Endothelial cell of umbilical vein (primary cell): ENCODE measurements at regions not wholly inside any gene's neighbourhood (a gene's known extent, or its start where the extent isn't known, plus 50 kb on each side); places are given as distances from the start of the nearest gene placed in this dataset.

Source experiments
- BruUV-seq: library from RNA; stranded (reverse); fragments of 400-500 nt; replicated peaks from 2 replicates; lab custom pipeline; 2021; lab: Mats Ljungman, UMichigan
- CTCF ChIA-PET: fragments of 300-600, 350-600 bp; sonication (Branson Sonifier 250); formaldehyde crosslinking; loops from one replicate; lab custom pipeline; 2021; ENCODE audit warnings: antibody characterized with exemption, inconsistent platforms; lab: Charles Lee
- POLR2A ChIA-PET: fragments of 300-600, 350-600 bp; sonication (Branson Sonifier 250); formaldehyde crosslinking; loops from one replicate; lab custom pipeline; 2021; ENCODE audit warnings: antibody characterized with exemption, inconsistent platforms; lab: Charles Lee
- DNase-seq: peaks from one replicate; pipeline ENCODE4 v3.0.0-alpha.2; 2011; ENCODE audit warnings: low read depth, low spot score
- FAIRE-seq: peaks from 2 replicates; lab custom pipeline; 2011; peaks lifted over from hg19 to GRCh38; lab: Jason Lieb, UNC
- H2AFZ ChIP-seq: 2 replicates; pipeline ENCODE4 v1.6.0; 2012; ENCODE audit warnings: low read depth, low read length, control low read depth, inconsistent platforms
- H3K27ac ChIP-seq: 2 replicates; pipeline ENCODE4 v1.5.1; 2011; ENCODE audit warnings: low read depth, mild to moderate bottlenecking, control low read depth, low read length, moderate library complexity; ENCODE audit not compliant: insufficient read depth
- H3K27me3 ChIP-seq, 2 experiments: 2 replicates each; pipeline versions ENCODE4 v1.6.0 to v1.6.1; 2011; ENCODE audit warnings: low read length in 2 of 2, mixed read lengths in 1 of 2; ENCODE audit not compliant: control insufficient read depth in 2 of 2, insufficient read depth in 2 of 2
- H3K36me3 ChIP-seq, 2 experiments: 2 replicates in 1 of 2; 3 replicates in 1 of 2; pipeline ENCODE4 v1.5.1; 2011; ENCODE audit warnings: low read length in 2 of 2, mild to moderate bottlenecking in 1 of 2, moderate library complexity in 1 of 2; ENCODE audit not compliant: control insufficient read depth in 2 of 2, insufficient read depth in 2 of 2; ENCODE audit errors: extremely low read depth in 1 of 2
- H3K4me1 ChIP-seq: 3 replicates; pipeline ENCODE4 v1.5.1; 2011; ENCODE audit warnings: mild to moderate bottlenecking, low read length; ENCODE audit not compliant: control insufficient read depth, insufficient read depth; ENCODE audit errors: extremely low read depth
- H3K4me2 ChIP-seq: 2 replicates; pipeline ENCODE4 v1.6.1; 2011; ENCODE audit warnings: low read length, control low read depth, mixed read lengths; ENCODE audit not compliant: insufficient read depth
- H3K4me3 ChIP-seq, 3 experiments: fragments of 200-600 bp in 1 of 3; sonication (generic), shearing (Covaris generic) in 1 of 3; replicated peaks in 1 of 3; 2 replicates each; pipeline ENCODE4 v1.5.1; 2011 to 2016; ENCODE audit warnings: control low read depth in 3 of 3, low read length in 3 of 3, mild to moderate bottlenecking in 2 of 3, inconsistent platforms in 1 of 3, low read depth in 1 of 3, moderate library complexity in 1 of 3; ENCODE audit not compliant: insufficient read depth in 1 of 3
- H3K79me2 ChIP-seq: 2 replicates; pipeline ENCODE4 v1.6.0; 2012; ENCODE audit warnings: low read length, inconsistent platforms; ENCODE audit not compliant: control insufficient read depth, insufficient read depth
- H3K9ac ChIP-seq: replicated peaks from 2 replicates; pipeline ENCODE3; 2011; ENCODE audit warnings: low read length, control low read depth; ENCODE audit not compliant: insufficient read depth; ENCODE audit errors: extremely low read depth
- H3K9me1 ChIP-seq: replicated peaks from 3 replicates; pipeline ENCODE4 v1.6.0; 2011; ENCODE audit warnings: mild to moderate bottlenecking, low read length; ENCODE audit not compliant: control insufficient read depth, insufficient read depth; ENCODE audit errors: extremely low read depth
- H3K9me3 ChIP-seq: replicated peaks from 2 replicates; pipeline ENCODE4 v1.5.1; 2012; ENCODE audit warnings: low read length, inconsistent platforms; ENCODE audit not compliant: control insufficient read depth, insufficient read depth
- H4K20me1 ChIP-seq: replicated peaks from 2 replicates; pipeline ENCODE3; 2011; ENCODE audit warnings: mild to moderate bottlenecking, low read length; ENCODE audit not compliant: control insufficient read depth, insufficient read depth; ENCODE audit errors: extremely low read depth
- EZH2 ChIP-seq: IDR thresholded peaks from 2 replicates; pipeline ENCODE4 v1.6.1; 2012; ENCODE audit warnings: borderline replicate concordance, low read depth, mild to moderate bottlenecking, moderate library complexity, low read length, inconsistent platforms; ENCODE audit not compliant: severe bottlenecking
- FOS ChIP-seq: IDR thresholded peaks from 2 replicates; pipeline ENCODE4 v1.6.1; 2011; ENCODE audit warnings: mild to moderate bottlenecking, low read length, moderate library complexity, borderline replicate concordance; ENCODE audit not compliant: insufficient read depth
- GATA2 ChIP-seq: IDR thresholded peaks from 2 replicates; pipeline ENCODE4 v1.7.0; 2011; ENCODE audit warnings: low read depth, mild to moderate bottlenecking, moderate library complexity, mixed read lengths, low read length; ENCODE audit not compliant: insufficient read length, insufficient read depth
- JUN ChIP-seq: IDR thresholded peaks from 2 replicates; pipeline ENCODE4 v1.6.1; 2011; ENCODE audit warnings: borderline replicate concordance, low read depth; ENCODE audit not compliant: insufficient read length, insufficient read depth
- MYC ChIP-seq: IDR thresholded peaks from one replicate; pipeline ENCODE4 v1.6.1; 2011; ENCODE audit warnings: mild to moderate bottlenecking, low read depth, low read length
- POLR2A ChIP-seq: IDR thresholded peaks from 2 replicates; pipeline ENCODE4 v1.6.1; 2012; ENCODE audit warnings: low read depth, mild to moderate bottlenecking, control low read depth, low read length
- POLR2AphosphoS5 ChIP-seq: IDR thresholded peaks from 2 replicates; pipeline ENCODE4 v1.6.1; 2012; ENCODE audit warnings: low read depth, mild to moderate bottlenecking, control low read depth, low read length, moderate library complexity; ENCODE audit not compliant: insufficient read depth
- dilution Hi-C: fragments of 300-500 bp; cut with MboI; formaldehyde crosslinking; loops from one replicate; pipeline ENCODE4 v1.15.0; 2019; ENCODE audit warnings: low sequenced_read_pairs; ENCODE audit not compliant: extremely low pct_ligation_motif_present
- intact Hi-C: fragments of 100-400 bp; cut with micrococcal nuclease; formaldehyde crosslinking; loops from one replicate; pipeline ENCODE4 v1.10.0; 2022
- TF ChIP-seq, protein P1 (sequence below): IDR thresholded peaks from 2 replicates; pipeline ENCODE4 v1.6.1; 2011; ENCODE audit not compliant: insufficient read depth, insufficient read length
- TF ChIP-seq, protein P2 (sequence below), 2 donors: IDR thresholded peaks; 1 replicate in 1 of 2; 2 replicates in 1 of 2; pipeline ENCODE4 v1.5.1; 2011; ENCODE audit warnings: low read length in 2 of 2, mild to moderate bottlenecking in 2 of 2, moderate library complexity in 2 of 2, control low read depth in 1 of 2, inconsistent platforms in 1 of 2, low read depth in 1 of 2; ENCODE audit not compliant: insufficient read depth in 1 of 2; ENCODE audit errors: extremely low read depth in 1 of 2

DNA sequence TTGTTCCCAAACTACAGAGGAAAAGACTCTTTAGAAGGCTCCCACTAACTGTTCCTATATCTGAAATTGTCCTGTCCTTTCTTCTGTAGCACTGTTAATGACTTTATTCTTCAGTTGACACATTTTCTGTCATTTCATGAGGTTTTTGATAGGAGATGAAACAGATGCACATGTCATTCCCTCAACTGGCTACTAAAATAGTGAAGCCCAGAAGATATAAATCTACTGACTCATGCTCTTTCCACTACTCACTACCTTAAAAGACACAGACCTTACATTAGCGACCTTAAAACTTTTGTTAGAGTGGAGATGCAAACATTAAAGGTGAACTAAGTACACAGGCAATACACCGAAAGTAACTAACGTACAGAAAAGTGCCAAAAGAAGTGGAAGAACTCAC is 59.5 kb upstream of the ANKS1B start:
- Histone ChIP-seq H3K36me3 (no peaks in the 10 kb centered on the region), H3K4me2 (no peak overlapping the region), H3K9me1 (no peaks in the 10 kb centered on the region), H3K27me3 (no peaks in the 10 kb centered on the region), H4K20me1 (no peaks in the 10 kb centered on the region), H2AFZ (no peak overlapping the region), H3K27ac (no peak overlapping the region), H3K4me1 (no peaks in the 10 kb centered on the region), H3K9me3 (no peaks in the 10 kb centered on the region), H3K79me2 (no peaks in the 10 kb centered on the region), H3K4me3 (no peak overlapping the region), H3K9ac (no peak overlapping the region)
- dilution Hi-C loops, result no loop called here
- BruUV-seq, result no TSS peak
- ChIA-PET POLR2A (no interaction called here), CTCF (interaction anchor here (1.6 kb wide), 1 partner anchor 12 kb away, joined by 3 read pairs; no protein-coding TSS in a partner anchor)
- peak; percentile 60 for FAIRE-seq
- intact Hi-C loops, result no loop called here
- TF ChIP-seq POLR2AphosphoS5 (no peak), EZH2 (no peak), JUN (no peak), GATA2 (no peak), FOS (no peak), MYC (no peak), POLR2A (no peak)
- TF ChIP-seq, protein P1, sequence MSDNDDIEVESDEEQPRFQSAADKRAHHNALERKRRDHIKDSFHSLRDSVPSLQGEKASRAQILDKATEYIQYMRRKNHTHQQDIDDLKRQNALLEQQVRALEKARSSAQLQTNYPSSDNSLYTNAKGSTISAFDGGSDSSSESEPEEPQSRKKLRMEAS, result no peak
- TF ChIP-seq, protein P2, sequence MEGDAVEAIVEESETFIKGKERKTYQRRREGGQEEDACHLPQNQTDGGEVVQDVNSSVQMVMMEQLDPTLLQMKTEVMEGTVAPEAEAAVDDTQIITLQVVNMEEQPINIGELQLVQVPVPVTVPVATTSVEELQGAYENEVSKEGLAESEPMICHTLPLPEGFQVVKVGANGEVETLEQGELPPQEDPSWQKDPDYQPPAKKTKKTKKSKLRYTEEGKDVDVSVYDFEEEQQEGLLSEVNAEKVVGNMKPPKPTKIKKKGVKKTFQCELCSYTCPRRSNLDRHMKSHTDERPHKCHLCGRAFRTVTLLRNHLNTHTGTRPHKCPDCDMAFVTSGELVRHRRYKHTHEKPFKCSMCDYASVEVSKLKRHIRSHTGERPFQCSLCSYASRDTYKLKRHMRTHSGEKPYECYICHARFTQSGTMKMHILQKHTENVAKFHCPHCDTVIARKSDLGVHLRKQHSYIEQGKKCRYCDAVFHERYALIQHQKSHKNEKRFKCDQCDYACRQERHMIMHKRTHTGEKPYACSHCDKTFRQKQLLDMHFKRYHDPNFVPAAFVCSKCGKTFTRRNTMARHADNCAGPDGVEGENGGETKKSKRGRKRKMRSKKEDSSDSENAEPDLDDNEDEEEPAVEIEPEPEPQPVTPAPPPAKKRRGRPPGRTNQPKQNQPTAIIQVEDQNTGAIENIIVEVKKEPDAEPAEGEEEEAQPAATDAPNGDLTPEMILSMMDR (IDR thresholded peaks at IDR 0.05; ENCODE audit: extremely low read depth in 1 of 2, insufficient read depth in 1 of 2, low read depth in 1 of 2, low read length in 2 of 2), result no peak
- DNase-seq, result peak; percentile 1
